ENCODE measurements at regions not wholly inside any gene's neighbourhood (a gene's known extent, or its start where the extent isn't known, plus 50 kb on each side); places are given as distances from the start of the nearest gene placed in this dataset.

- DNase-seq: no peak
- H3K4me1 ChIP-seq (ENCODE audit: control insufficient read depth in 2 of 3, insufficient read depth in 2 of 3, low read depth in 1 of 3, low read length in 3 of 3): no peaks in the 10 kb centered on the region
- H3K27me3 ChIP-seq (ENCODE audit: control insufficient read depth, insufficient read depth, low read length): no peaks in the 10 kb centered on the region
- no peak for TF ChIP-seq CTCF (IDR thresholded peaks at IDR 0.05; ENCODE audit: borderline replicate concordance, extremely low read depth, insufficient read depth)
- intact Hi-C loops (cut with DNase I): no loop called here
- H3K36me3 ChIP-seq (ENCODE audit: control insufficient read depth in 2 of 3, insufficient read depth in 3 of 3, low read length in 3 of 3): no peaks in the 10 kb centered on the region
- H3K9me3 ChIP-seq (ENCODE audit: control insufficient read depth in 2 of 3, insufficient read depth in 1 of 3, low read length in 3 of 3): no peaks in the 10 kb centered on the region
- no peak overlapping the region for H3K27ac ChIP-seq (ENCODE audit: low read depth in 2 of 2, low read length in 2 of 2)
- H3K4me3 ChIP-seq (ENCODE audit: low read length in 3 of 3): no peak overlapping the region
- H3K9ac ChIP-seq (ENCODE audit: low read length in 3 of 3): no peak overlapping the region
- FAIRE-seq: no peak
Measured at GRCh38 chr5:4928409-4928808, 211.7 kb upstream of the ADAMTS16 start.

- no peak for FAIRE-seq
- intact Hi-C loops (cut with DNase I): no loop called here
- Histone ChIP-seq H3K36me3 (ENCODE audit: control insufficient read depth in 2 of 3, insufficient read depth in 3 of 3, low read length in 3 of 3) (no peaks in the 10 kb centered on the region), H3K9ac (ENCODE audit: low read length in 3 of 3) (no peak overlapping the region), H3K27me3 (ENCODE audit: control insufficient read depth, insufficient read depth, low read length) (no peaks in the 10 kb centered on the region), H3K4me1 (ENCODE audit: control insufficient read depth in 2 of 3, insufficient read depth in 2 of 3, low read depth in 1 of 3, low read length in 3 of 3) (no peaks in the 10 kb centered on the region), H3K9me3 (ENCODE audit: control insufficient read depth in 2 of 3, insufficient read depth in 1 of 3, low read length in 3 of 3) (no peaks in the 10 kb centered on the region), H3K27ac (ENCODE audit: low read depth in 2 of 2, low read length in 2 of 2) (no peak overlapping the region), H3K4me3 (ENCODE audit: low read length in 3 of 3) (no peak overlapping the region)
- no peak for TF ChIP-seq CTCF (IDR thresholded peaks at IDR 0.05; ENCODE audit: borderline replicate concordance, extremely low read depth, insufficient read depth)
- DNase-seq: no peak
Measured at GRCh38 chr5:4929092-4929655, 211.0 kb upstream of the ADAMTS16 start.

GRCh38 chr5:4939042-4939781 lies 200.9 kb upstream of the ADAMTS16 start:
- Histone ChIP-seq H3K27me3 (ENCODE audit: control insufficient read depth, insufficient read depth, low read length) (no peaks in the 10 kb centered on the region), H3K9me3 (ENCODE audit: control insufficient read depth in 2 of 3, insufficient read depth in 1 of 3, low read length in 3 of 3) (no peaks in the 10 kb centered on the region), H3K4me1 (ENCODE audit: control insufficient read depth in 2 of 3, insufficient read depth in 2 of 3, low read depth in 1 of 3, low read length in 3 of 3) (no peaks in the 10 kb centered on the region), H3K4me3 (ENCODE audit: low read length in 3 of 3) (no peak overlapping the region), H3K9ac (ENCODE audit: low read length in 3 of 3) (no peak overlapping the region), H3K36me3 (ENCODE audit: control insufficient read depth in 2 of 3, insufficient read depth in 3 of 3, low read length in 3 of 3) (no peaks in the 10 kb centered on the region), H3K27ac (ENCODE audit: low read depth in 2 of 2, low read length in 2 of 2) (no peak overlapping the region)
- FAIRE-seq (no peak), DNase-seq (no peak)
- intact Hi-C loops (cut with DNase I): no loop called here
- TF ChIP-seq CTCF (IDR thresholded peaks at IDR 0.05; ENCODE audit: borderline replicate concordance, extremely low read depth, insufficient read depth): no peak

Data from kidney (tissue), 13 donors.